ENCODE measurements at regions not wholly inside any gene's neighbourhood (a gene's known extent, or its start where the extent isn't known, plus 50 kb on each side); places are given as distances from the start of the nearest gene placed in this dataset.
A peak's percentile ranks its signal among the peaks of the same experiment; 100 is the strongest.
"Not testable (repeated sequence)": the region's sequence is repeated elsewhere in the genome, so short reads cannot be mapped to it uniquely, and the experiment has no call there.

GRCh38 chr15:96474231-96474664 lies 143.7 kb downstream of the NR2F2 start:
- no peak for TF ChIP-seq CTCF (IDR thresholded peaks at IDR 0.05; ENCODE audit: low read depth, low read length)
- H3K4me3 ChIP-seq (replicated peaks in 1 of 2; ENCODE audit: low read depth in 2 of 2, low read length in 2 of 2), result no peak overlapping the region
- DNase-seq (ENCODE audit: low read depth in 2 of 2), result no peak

GRCh38 chr15:96477227-96477626 lies 146.7 kb downstream of the NR2F2 start:
- no peak for TF ChIP-seq CTCF (IDR thresholded peaks at IDR 0.05; ENCODE audit: low read depth, low read length)
- H3K4me3 ChIP-seq (replicated peaks in 1 of 2; ENCODE audit: low read depth in 2 of 2, low read length in 2 of 2), result no peak overlapping the region
- no peak for DNase-seq (ENCODE audit: low read depth in 2 of 2)

- DNase-seq (ENCODE audit: low read depth in 2 of 2); H3K4me3 ChIP-seq (replicated peaks in 1 of 2; ENCODE audit: low read depth in 2 of 2, low read length in 2 of 2): not testable (repeated sequence)
Observed at GRCh38 chr15:96484412-96484811, 153.9 kb downstream of the NR2F2 start.

- no peak overlapping the region for H3K4me3 ChIP-seq (replicated peaks in 1 of 2; ENCODE audit: low read depth in 2 of 2, low read length in 2 of 2)
- TF ChIP-seq CTCF (IDR thresholded peaks at IDR 0.05; ENCODE audit: low read depth, low read length), result no peak
- DNase-seq (ENCODE audit: low read depth in 2 of 2), result no peak
Observed at GRCh38 chr15:96484830-96485229, 154.3 kb downstream of the NR2F2 start.

- TF ChIP-seq CTCF (IDR thresholded peaks at IDR 0.05; ENCODE audit: low read depth, low read length), result no peak
- H3K4me3 ChIP-seq (replicated peaks in 1 of 2; ENCODE audit: low read depth in 2 of 2, low read length in 2 of 2), result no peak overlapping the region
- no peak for DNase-seq (ENCODE audit: low read depth in 2 of 2)
Observed at GRCh38 chr15:96487245-96487644, 156.7 kb downstream of the NR2F2 start.

GRCh38 chr15:96491066-96491699 lies 160.7 kb downstream of the NR2F2 start:
- not testable (repeated sequence) for DNase-seq (ENCODE audit: low read depth in 2 of 2); H3K4me3 ChIP-seq (replicated peaks in 1 of 2; ENCODE audit: low read depth in 2 of 2, low read length in 2 of 2)

- not testable (repeated sequence) for DNase-seq (ENCODE audit: low read depth in 2 of 2)
- H3K4me3 ChIP-seq (replicated peaks in 1 of 2; ENCODE audit: low read depth in 2 of 2, low read length in 2 of 2), result peak overlapping the region in 1 of 2 donors; percentile 24
Observed at GRCh38 chr15:96491700-96492644, 161.5 kb downstream of the NR2F2 start.

GRCh38 chr15:96494505-96494904 lies 164.0 kb downstream of the NR2F2 start:
- no peak for DNase-seq (ENCODE audit: low read depth in 2 of 2)
- no peak overlapping the region for H3K4me3 ChIP-seq (replicated peaks in 1 of 2; ENCODE audit: low read depth in 2 of 2, low read length in 2 of 2)
- TF ChIP-seq CTCF (IDR thresholded peaks at IDR 0.05; ENCODE audit: low read depth, low read length), result no peak

Measured in cardiac fibroblast (primary cell).